GM10266 (cell line): ENCODE measurements at regions not wholly inside any gene's neighbourhood (a gene's known extent, or its start where the extent isn't known, plus 50 kb on each side); places are given as distances from the start of the nearest gene placed in this dataset.

Source experiments
- DNase-seq: peaks from one replicate; pipeline ENCODE4 v3.0.0; 2012; ENCODE audit errors: extremely low spot score
- TF ChIP-seq, protein P1 (sequence below): IDR thresholded peaks from 2 replicates; pipeline ENCODE4 v1.5.1; 2012; ENCODE audit warnings: mild to moderate bottlenecking, low read depth; ENCODE audit not compliant: control insufficient read depth, insufficient read depth; ENCODE audit errors: missing control alignments

DNA sequence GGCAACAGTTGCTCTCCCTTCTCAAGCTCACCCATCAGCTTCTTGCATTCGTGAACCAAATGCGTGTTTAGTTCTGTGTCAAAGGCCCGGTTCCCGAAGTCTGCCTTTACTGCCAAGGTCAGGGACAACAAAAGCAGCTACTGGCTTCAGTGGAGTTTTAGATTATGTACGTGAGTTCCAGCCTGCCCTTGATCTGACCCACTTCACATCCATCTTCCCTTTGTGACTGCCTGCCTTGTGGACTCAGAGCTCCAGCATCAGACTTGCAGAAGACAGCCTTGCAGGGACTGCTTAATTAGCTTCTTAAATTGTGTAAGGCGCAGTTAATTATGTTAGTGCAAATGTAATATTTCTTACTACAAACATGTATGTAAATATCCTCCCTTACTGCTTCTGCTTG is 774.7 kb upstream of the EDIL3 start:
- no peak for DNase-seq
- TF ChIP-seq, protein P1, sequence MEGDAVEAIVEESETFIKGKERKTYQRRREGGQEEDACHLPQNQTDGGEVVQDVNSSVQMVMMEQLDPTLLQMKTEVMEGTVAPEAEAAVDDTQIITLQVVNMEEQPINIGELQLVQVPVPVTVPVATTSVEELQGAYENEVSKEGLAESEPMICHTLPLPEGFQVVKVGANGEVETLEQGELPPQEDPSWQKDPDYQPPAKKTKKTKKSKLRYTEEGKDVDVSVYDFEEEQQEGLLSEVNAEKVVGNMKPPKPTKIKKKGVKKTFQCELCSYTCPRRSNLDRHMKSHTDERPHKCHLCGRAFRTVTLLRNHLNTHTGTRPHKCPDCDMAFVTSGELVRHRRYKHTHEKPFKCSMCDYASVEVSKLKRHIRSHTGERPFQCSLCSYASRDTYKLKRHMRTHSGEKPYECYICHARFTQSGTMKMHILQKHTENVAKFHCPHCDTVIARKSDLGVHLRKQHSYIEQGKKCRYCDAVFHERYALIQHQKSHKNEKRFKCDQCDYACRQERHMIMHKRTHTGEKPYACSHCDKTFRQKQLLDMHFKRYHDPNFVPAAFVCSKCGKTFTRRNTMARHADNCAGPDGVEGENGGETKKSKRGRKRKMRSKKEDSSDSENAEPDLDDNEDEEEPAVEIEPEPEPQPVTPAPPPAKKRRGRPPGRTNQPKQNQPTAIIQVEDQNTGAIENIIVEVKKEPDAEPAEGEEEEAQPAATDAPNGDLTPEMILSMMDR = no peak

DNA sequence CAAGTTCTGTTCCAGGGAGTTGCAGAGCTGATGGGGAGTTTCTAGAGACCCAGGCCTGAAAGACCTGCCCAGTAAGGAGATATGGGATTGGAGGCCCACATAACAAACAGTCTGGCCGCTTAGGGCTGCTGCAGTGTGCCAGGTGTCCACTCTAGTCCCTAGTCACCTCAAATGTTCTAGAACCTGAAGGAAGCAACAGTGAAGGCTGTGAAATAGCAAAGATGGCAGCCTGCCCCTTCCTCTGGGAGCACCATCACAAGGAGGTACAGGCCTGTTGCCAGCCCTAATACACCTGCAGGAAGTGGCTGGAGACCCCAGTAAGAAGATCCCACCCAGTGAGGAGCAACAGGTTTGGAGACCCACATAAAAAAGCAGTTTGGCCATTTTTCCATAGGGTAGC is 783.8 kb upstream of the EDIL3 start:
- TF ChIP-seq, protein P1 = no peak
- no peak for DNase-seq

DNA sequence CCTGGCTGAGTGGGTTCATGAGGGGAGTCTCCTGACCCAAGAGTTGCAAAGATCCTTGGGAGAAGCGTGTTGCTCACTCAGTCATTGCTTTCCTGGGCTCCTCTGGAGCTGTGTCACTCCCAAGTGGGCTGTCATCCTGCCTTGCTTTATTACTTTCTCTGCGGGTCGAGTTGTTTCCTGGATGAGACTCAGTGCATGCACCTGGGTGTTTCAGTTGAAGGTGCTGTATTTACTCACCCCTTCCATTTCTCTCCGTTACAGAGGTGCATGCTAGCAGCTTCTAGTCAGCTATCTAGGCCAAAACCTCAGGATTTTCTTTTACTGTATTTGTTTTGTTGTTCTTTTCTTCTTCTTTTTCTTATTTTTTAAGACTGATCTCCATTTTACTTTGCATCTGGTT is 785.5 kb upstream of the EDIL3 start:
- no peak for DNase-seq
- TF ChIP-seq, protein P1 = no peak

DNA sequence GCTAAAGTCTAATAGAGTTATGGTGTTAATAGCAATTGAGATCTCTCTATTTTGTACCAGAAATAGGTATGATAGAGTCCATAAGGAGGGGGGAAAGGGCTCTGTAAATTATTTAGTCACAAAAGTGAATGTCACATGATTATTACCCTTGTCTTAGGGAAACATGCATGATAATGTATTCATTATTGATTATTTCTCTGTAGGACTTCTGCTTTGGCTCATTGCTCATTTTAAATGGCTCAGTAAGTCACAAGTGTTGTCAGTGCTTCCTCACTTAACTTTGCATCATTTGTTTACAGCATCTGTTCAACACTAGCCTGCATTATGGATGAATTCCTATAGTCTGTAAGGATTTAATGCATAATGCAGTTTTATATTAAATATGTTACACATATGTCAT is 788.8 kb upstream of the EDIL3 start:
- TF ChIP-seq, protein P1 = no peak
- no peak for DNase-seq

DNA sequence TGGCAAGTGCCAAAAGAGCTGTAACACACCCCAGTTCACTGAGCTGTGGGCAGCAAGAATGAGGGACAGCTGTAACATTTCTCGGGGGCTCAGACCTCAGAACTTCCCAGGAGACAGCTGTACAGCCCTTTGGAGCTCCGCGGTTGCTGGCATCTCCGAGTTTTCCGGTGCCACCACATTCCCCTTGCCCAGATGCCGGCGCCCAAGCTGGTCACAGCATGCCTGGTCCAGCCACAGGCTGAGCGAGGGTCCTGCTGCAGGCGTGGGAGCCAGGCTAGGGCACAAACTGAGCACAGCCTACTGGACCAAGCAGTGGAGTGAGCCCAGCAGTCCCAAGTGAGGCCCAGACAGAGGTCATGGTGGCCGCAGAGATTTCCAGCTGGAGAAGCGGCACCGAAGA is 797.7 kb upstream of the EDIL3 start:
- TF ChIP-seq, protein P1 = no peak
- DNase-seq = no peak

DNA sequence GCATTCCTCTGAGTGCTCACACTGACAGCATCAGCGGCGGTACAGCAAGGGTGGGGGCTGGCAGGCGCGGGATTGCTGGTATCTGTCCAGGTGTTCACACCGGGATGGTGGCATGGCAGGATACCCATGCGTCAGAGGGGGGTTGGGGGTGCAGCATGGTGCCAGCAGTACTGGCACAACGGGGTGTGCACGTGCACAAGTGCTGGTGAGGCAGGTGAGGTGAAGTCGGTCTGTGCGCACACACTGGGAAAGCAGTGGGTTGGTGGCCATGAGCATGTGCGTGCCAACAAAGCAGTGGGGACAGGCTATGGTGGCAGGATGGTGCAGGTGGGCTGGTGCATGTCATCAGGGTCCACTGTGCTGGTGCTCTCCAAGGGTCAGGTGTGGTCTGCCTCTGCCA is 819.6 kb upstream of the EDIL3 start:
- TF ChIP-seq, protein P1 = no peak
- no peak for DNase-seq

DNA sequence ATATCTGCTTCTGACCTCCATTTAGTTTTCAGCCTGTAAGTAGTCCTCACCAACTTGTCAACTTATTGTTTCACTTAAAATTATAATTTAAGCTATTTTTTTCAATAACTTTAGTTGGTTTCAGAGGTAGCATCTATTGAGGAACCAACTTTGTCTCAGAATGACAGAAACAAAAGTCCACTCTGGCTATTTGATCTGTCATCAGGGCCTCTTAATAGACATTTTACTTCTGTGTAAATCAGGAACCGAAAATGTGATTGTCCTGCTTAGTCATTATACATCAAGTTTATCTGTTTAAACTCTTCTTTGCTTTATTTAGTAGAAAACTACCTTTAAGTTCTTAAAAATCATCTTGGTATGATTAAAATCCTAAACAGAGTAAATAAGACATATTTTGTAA is 820.8 kb upstream of the EDIL3 start:
- no peak for DNase-seq
- TF ChIP-seq, protein P1 = no peak
